ENCODE measurements at regions not wholly inside any gene's neighbourhood (a gene's known extent, or its start where the extent isn't known, plus 50 kb on each side); places are given as distances from the start of the nearest gene placed in this dataset.

DNA sequence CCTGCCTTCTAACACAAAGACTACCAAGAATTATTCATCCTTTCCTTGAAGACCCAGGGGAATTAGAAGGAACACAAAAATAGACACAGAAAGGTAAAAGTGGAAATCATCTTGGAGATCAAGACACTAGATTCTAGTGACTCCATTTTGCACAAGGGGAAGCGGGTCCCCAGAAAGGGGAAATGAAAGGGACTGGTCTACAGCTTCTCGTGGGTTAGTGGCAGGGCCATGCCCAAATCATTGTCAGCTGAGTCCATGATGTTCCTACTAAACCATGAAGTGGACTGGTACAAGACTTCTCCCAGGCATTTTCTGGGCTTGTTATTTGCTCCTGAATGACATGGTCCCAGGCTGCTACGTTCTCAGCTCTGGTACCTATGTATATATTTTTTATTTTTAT is 230.7 kb upstream of the TPRG1 start:
- ATAC-seq: no peak
- TF ChIP-seq SOX6 (IDR thresholded peaks at IDR 0.05) (no peak), SOX6 (CRISPR knock-in tag; IDR thresholded peaks at IDR 0.05) (no peak), ZNF224 (CRISPR knock-in tag; IDR thresholded peaks at IDR 0.05) (no peak), SRSF9 (IDR thresholded peaks at IDR 0.05; ENCODE audit: borderline replicate concordance, insufficient read depth, low read depth, low read length, poor library complexity, severe bottlenecking) (no peak), ZNF841 (CRISPR knock-in tag; IDR thresholded peaks at IDR 0.05; ENCODE audit: borderline replicate concordance) (no peak), ZNF501 (CRISPR knock-in tag; IDR thresholded peaks at IDR 0.05) (no peak), NCOA2 (CRISPR knock-in tag; IDR thresholded peaks at IDR 0.05) (no peak), RELA (CRISPR knock-in tag; IDR thresholded peaks at IDR 0.05) (no peak), IKZF1 (IDR thresholded peaks at IDR 0.05) (no peak), ZC3H4 (CRISPR knock-in tag; IDR thresholded peaks at IDR 0.05; ENCODE audit: borderline replicate concordance) (no peak)
- TF ChIP-seq, protein P1, sequence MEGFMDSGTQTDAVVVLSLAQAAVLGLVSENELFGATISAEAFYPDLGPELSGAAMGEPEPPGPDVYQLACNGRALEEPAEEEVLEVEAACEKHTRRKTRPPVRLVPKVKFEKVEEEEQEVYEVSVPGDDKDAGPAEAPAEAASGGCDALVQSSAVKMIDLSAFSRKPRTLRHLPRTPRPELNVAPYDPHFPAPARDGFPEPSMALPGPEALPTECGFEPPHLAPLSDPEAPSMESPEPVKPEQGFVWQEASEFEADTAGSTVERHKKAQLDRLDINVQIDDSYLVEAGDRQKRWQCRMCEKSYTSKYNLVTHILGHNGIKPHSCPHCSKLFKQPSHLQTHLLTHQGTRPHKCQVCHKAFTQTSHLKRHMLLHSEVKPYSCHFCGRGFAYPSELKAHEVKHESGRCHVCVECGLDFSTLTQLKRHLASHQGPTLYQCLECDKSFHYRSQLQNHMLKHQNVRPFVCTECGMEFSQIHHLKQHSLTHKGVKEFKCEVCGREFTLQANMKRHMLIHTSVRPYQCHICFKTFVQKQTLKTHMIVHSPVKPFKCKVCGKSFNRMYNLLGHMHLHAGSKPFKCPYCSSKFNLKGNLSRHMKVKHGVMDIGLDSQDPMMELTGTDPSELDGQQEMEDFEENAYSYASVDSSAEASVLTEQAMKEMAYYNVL (CRISPR knock-in tag; IDR thresholded peaks at IDR 0.05; ENCODE audit: borderline replicate concordance): no peak
- TF ChIP-seq, protein P2, sequence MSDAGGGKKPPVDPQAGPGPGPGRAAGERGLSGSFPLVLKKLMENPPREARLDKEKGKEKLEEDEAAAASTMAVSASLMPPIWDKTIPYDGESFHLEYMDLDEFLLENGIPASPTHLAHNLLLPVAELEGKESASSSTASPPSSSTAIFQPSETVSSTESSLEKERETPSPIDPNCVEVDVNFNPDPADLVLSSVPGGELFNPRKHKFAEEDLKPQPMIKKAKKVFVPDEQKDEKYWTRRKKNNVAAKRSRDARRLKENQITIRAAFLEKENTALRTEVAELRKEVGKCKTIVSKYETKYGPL (CRISPR knock-in tag; IDR thresholded peaks at IDR 0.05): no peak
- TF ChIP-seq, protein P3, sequence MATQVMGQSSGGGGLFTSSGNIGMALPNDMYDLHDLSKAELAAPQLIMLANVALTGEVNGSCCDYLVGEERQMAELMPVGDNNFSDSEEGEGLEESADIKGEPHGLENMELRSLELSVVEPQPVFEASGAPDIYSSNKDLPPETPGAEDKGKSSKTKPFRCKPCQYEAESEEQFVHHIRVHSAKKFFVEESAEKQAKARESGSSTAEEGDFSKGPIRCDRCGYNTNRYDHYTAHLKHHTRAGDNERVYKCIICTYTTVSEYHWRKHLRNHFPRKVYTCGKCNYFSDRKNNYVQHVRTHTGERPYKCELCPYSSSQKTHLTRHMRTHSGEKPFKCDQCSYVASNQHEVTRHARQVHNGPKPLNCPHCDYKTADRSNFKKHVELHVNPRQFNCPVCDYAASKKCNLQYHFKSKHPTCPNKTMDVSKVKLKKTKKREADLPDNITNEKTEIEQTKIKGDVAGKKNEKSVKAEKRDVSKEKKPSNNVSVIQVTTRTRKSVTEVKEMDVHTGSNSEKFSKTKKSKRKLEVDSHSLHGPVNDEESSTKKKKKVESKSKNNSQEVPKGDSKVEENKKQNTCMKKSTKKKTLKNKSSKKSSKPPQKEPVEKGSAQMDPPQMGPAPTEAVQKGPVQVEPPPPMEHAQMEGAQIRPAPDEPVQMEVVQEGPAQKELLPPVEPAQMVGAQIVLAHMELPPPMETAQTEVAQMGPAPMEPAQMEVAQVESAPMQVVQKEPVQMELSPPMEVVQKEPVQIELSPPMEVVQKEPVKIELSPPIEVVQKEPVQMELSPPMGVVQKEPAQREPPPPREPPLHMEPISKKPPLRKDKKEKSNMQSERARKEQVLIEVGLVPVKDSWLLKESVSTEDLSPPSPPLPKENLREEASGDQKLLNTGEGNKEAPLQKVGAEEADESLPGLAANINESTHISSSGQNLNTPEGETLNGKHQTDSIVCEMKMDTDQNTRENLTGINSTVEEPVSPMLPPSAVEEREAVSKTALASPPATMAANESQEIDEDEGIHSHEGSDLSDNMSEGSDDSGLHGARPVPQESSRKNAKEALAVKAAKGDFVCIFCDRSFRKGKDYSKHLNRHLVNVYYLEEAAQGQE (IDR thresholded peaks at IDR 0.05; ENCODE audit: borderline replicate concordance in 1 of 2, low read depth in 1 of 2, low read length in 2 of 2): no peak
- TF ChIP-seq, protein P4, sequence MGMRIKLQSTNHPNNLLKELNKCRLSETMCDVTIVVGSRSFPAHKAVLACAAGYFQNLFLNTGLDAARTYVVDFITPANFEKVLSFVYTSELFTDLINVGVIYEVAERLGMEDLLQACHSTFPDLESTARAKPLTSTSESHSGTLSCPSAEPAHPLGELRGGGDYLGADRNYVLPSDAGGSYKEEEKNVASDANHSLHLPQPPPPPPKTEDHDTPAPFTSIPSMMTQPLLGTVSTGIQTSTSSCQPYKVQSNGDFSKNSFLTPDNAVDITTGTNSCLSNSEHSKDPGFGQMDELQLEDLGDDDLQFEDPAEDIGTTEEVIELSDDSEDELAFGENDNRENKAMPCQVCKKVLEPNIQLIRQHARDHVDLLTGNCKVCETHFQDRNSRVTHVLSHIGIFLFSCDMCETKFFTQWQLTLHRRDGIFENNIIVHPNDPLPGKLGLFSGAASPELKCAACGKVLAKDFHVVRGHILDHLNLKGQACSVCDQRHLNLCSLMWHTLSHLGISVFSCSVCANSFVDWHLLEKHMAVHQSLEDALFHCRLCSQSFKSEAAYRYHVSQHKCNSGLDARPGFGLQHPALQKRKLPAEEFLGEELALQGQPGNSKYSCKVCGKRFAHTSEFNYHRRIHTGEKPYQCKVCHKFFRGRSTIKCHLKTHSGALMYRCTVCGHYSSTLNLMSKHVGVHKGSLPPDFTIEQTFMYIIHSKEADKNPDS (CRISPR knock-in tag; IDR thresholded peaks at IDR 0.05): no peak
- TF ChIP-seq, protein P5, sequence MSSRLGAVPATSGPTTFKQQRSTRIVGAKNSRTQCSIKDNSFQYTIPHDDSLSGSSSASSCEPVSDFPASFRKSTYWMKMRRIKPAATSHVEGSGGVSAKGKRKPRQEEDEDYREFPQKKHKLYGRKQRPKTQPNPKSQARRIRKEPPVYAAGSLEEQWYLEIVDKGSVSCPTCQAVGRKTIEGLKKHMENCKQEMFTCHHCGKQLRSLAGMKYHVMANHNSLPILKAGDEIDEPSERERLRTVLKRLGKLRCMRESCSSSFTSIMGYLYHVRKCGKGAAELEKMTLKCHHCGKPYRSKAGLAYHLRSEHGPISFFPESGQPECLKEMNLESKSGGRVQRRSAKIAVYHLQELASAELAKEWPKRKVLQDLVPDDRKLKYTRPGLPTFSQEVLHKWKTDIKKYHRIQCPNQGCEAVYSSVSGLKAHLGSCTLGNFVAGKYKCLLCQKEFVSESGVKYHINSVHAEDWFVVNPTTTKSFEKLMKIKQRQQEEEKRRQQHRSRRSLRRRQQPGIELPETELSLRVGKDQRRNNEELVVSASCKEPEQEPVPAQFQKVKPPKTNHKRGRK (CRISPR knock-in tag; IDR thresholded peaks at IDR 0.05): no peak

More for the DNA sequence above, 230.7 kb upstream of the TPRG1 start:
- Histone ChIP-seq H3K9ac (ENCODE audit: insufficient read depth, low read depth, low read length) (no peak overlapping the region), H3K4me1 (ENCODE audit: insufficient read depth, low read length) (peaks cover 11% of the 10 kb centered on the region), H4K20me1 (ENCODE audit: insufficient read depth, low read length) (no peaks in the 10 kb centered on the region), H3K27ac (ENCODE audit: extremely low read length, insufficient read depth, low read length) (no peak overlapping the region), H3K79me2 (ENCODE audit: insufficient read depth, low read length) (no peaks in the 10 kb centered on the region), H3K36me3 (replicated peaks in 1 of 2; ENCODE audit: control insufficient read depth in 1 of 2, insufficient read depth in 2 of 2, low read length in 2 of 2) (no peaks in the 10 kb centered on the region), H3K4me3 (replicated peaks in 1 of 3; ENCODE audit: insufficient read depth in 1 of 3, low read depth in 2 of 3, low read length in 3 of 3) (no peak overlapping the region), H2AFZ (ENCODE audit: low read length) (no peak overlapping the region), H3K9me3 (ENCODE audit: low read length) (no peaks in the 10 kb centered on the region), H3K27me3 (ENCODE audit: control insufficient read depth in 1 of 2, insufficient read depth in 2 of 2, low read length in 2 of 2) (no peaks in the 10 kb centered on the region), H3K4me2 (ENCODE audit: low read depth, low read length) (no peak overlapping the region)
- FAIRE-seq (no peak), DNase-seq (ENCODE audit: low spot score) (no peak)
- 79% methylated on average over 3 of the region's 3 CpGs for WGBS (ENCODE audit: low lambda C conversion rate)
- ChIA-PET CTCF (ENCODE audit: low intra/inter-chr PET ratio, low total read pairs) (no interaction called here), POLR2A (no interaction called here)
- in situ Hi-C loops (cut with HindIII; ENCODE audit: extremely low pct_ligation_motif_present, low pct_unique_long_range_greater_than_20kb) (no loop called here), intact Hi-C loops (cut with micrococcal nuclease; ENCODE audit: unreplicated experiment) (no loop called here)
- BruUV-seq (replicated peaks): no TSS peak
